BLaER1 treated with 17β-estradiol and CSF1 and Interleukin-3, amounts not matched to agents 10 nM and 100 nM (cell line): ENCODE measurements at regions not wholly inside any gene's neighbourhood (a gene's known extent, or its start where the extent isn't known, plus 50 kb on each side); places are given as distances from the start of the nearest gene placed in this dataset.

Experiments
- H3K27ac ChIP-seq, 11 experiments: shearing (Covaris generic); formaldehyde crosslinking; 2 replicates each; pipeline ENCODE4 v1.8.1; 2022
- H3K27me3 ChIP-seq, 11 experiments: shearing (Covaris generic); formaldehyde crosslinking; 2 replicates each; pipeline ENCODE4 v1.8.1; 2022
- H3K36me3 ChIP-seq, 11 experiments: shearing (Covaris generic); formaldehyde crosslinking; 2 replicates each; pipeline ENCODE4 v1.8.1; 2022
- H3K4me1 ChIP-seq, 10 experiments: shearing (Covaris generic); formaldehyde crosslinking; 2 replicates each; pipeline ENCODE4 v1.8.1; 2022
- H3K4me2 ChIP-seq, 11 experiments: shearing (Covaris generic); formaldehyde crosslinking; 2 replicates each; pipeline ENCODE4 v1.8.1; 2022
- H3K4me3 ChIP-seq, 10 experiments: shearing (Covaris generic); formaldehyde crosslinking; 2 replicates each; pipeline ENCODE4 v1.8.1; 2022
- H3K9ac ChIP-seq, 11 experiments: shearing (Covaris generic); formaldehyde crosslinking; 2 replicates each; pipeline ENCODE4 v1.8.1; 2022
- H3K9me3 ChIP-seq, 11 experiments: shearing (Covaris generic); formaldehyde crosslinking; replicated peaks in 1 of 11; 2 replicates each; pipeline ENCODE4 v1.8.1; 2022
- H4K20me1 ChIP-seq, 11 experiments: shearing (Covaris generic); formaldehyde crosslinking; 2 replicates each; pipeline ENCODE4 v1.8.1; 2022
- Cebpa-rat ChIP-seq, 11 experiments: shearing (Covaris generic); IDR thresholded peaks; 2 replicates each; pipeline ENCODE4 v1.8.1; 2022

- no peak overlapping the region for H3K27ac ChIP-seq
- no peak overlapping the region for H3K9ac ChIP-seq
- H3K27me3 ChIP-seq, result no peaks in the 10 kb centered on the region
- H3K4me3 ChIP-seq, result no peak overlapping the region
- no peaks in the 10 kb centered on the region for H3K36me3 ChIP-seq
- H3K9me3 ChIP-seq, result no peaks in the 10 kb centered on the region
- no peaks in the 10 kb centered on the region for H3K4me1 ChIP-seq
- no peak overlapping the region for H3K4me2 ChIP-seq
- H4K20me1 ChIP-seq, result no peaks in the 10 kb centered on the region
- no peak for TF ChIP-seq Cebpa-rat (IDR thresholded peaks at IDR 0.05)
Measured at GRCh38 chr16:5693426-5693825, 595.8 kb upstream of the EEF2KMT start.

GRCh38 chr16:5681966-5682365, 584.4 kb upstream of the EEF2KMT start:
- H4K20me1 ChIP-seq, result no peaks in the 10 kb centered on the region; a peak in 1 of 22 replicates
- TF ChIP-seq Cebpa-rat (IDR thresholded peaks at IDR 0.05), result no peak

GRCh38 chr16:5678371-5678770, 580.8 kb upstream of the EEF2KMT start:
- H4K20me1 ChIP-seq, result no peaks in the 10 kb centered on the region; a peak in 2 of 22 replicates
- H3K36me3 ChIP-seq, result no peaks in the 10 kb centered on the region
- H3K4me3 ChIP-seq, result no peak overlapping the region
- H3K4me2 ChIP-seq, result no peak overlapping the region
- H3K4me1 ChIP-seq, result no peaks in the 10 kb centered on the region
- H3K9ac ChIP-seq, result no peak overlapping the region
- no peaks in the 10 kb centered on the region; a peak in 3 of 22 replicates for H3K27me3 ChIP-seq
- TF ChIP-seq Cebpa-rat (IDR thresholded peaks at IDR 0.05), result no peak
- no peaks in the 10 kb centered on the region for H3K9me3 ChIP-seq
- no peak overlapping the region for H3K27ac ChIP-seq

More at GRCh38 chr16:5681966-5682365, 584.4 kb upstream of the EEF2KMT start:
- Histone ChIP-seq H3K9me3 (no peaks in the 10 kb centered on the region), H3K36me3 (no peaks in the 10 kb centered on the region), H3K9ac (no peak overlapping the region), H3K4me2 (no peak overlapping the region), H3K4me3 (no peak overlapping the region), H3K27me3 (no peaks in the 10 kb centered on the region; a peak in 3 of 22 replicates), H3K27ac (no peak overlapping the region), H3K4me1 (no peaks in the 10 kb centered on the region)

- Histone ChIP-seq H3K27ac (no peak overlapping the region), H3K4me3 (no peak overlapping the region), H3K36me3 (no peaks in the 10 kb centered on the region), H3K27me3 (no peaks in the 10 kb centered on the region), H3K9me3 (no peaks in the 10 kb centered on the region), H3K4me1 (no peaks in the 10 kb centered on the region), H4K20me1 (no peaks in the 10 kb centered on the region; a peak in 1 of 22 replicates), H3K4me2 (no peak overlapping the region), H3K9ac (no peak overlapping the region)
- no peak for TF ChIP-seq Cebpa-rat (IDR thresholded peaks at IDR 0.05)
Measured at GRCh38 chr16:5671421-5671820, 573.8 kb upstream of the EEF2KMT start.

- Histone ChIP-seq H3K27ac (no peak overlapping the region), H3K4me1 (no peaks in the 10 kb centered on the region), H3K9ac (no peak overlapping the region), H3K27me3 (no peaks in the 10 kb centered on the region), H3K4me3 (no peak overlapping the region), H4K20me1 (no peaks in the 10 kb centered on the region), H3K4me2 (no peak overlapping the region), H3K36me3 (no peaks in the 10 kb centered on the region), H3K9me3 (no peaks in the 10 kb centered on the region)
- no peak for TF ChIP-seq Cebpa-rat (IDR thresholded peaks at IDR 0.05)
Measured at GRCh38 chr16:5670198-5670597, 572.6 kb upstream of the EEF2KMT start.

GRCh38 chr16:5668553-5668952, 571.0 kb upstream of the EEF2KMT start:
- Histone ChIP-seq H3K4me1 (no peaks in the 10 kb centered on the region), H3K27ac (no peak overlapping the region), H3K4me3 (no peak overlapping the region), H3K4me2 (no peak overlapping the region), H3K9me3 (no peaks in the 10 kb centered on the region), H3K27me3 (no peaks in the 10 kb centered on the region), H3K9ac (no peak overlapping the region), H3K36me3 (no peaks in the 10 kb centered on the region), H4K20me1 (no peaks in the 10 kb centered on the region)
- no peak for TF ChIP-seq Cebpa-rat (IDR thresholded peaks at IDR 0.05)

GRCh38 chr16:5665834-5666233, 568.2 kb upstream of the EEF2KMT start:
- TF ChIP-seq Cebpa-rat (IDR thresholded peaks at IDR 0.05), result no peak
- Histone ChIP-seq H3K36me3 (no peaks in the 10 kb centered on the region), H3K4me1 (no peaks in the 10 kb centered on the region), H3K27ac (no peak overlapping the region), H3K27me3 (no peaks in the 10 kb centered on the region), H3K4me3 (no peak overlapping the region), H3K9ac (no peak overlapping the region), H3K9me3 (no peaks in the 10 kb centered on the region), H4K20me1 (no peaks in the 10 kb centered on the region), H3K4me2 (no peak overlapping the region)

- no peak overlapping the region for H3K4me3 ChIP-seq
- H3K36me3 ChIP-seq, result no peaks in the 10 kb centered on the region
- no peak for TF ChIP-seq Cebpa-rat (IDR thresholded peaks at IDR 0.05)
- H3K4me1 ChIP-seq, result no peaks in the 10 kb centered on the region
- no peak overlapping the region for H3K9ac ChIP-seq
- H3K4me2 ChIP-seq, result no peak overlapping the region
- H3K27me3 ChIP-seq, result no peaks in the 10 kb centered on the region
- H4K20me1 ChIP-seq, result no peaks in the 10 kb centered on the region; a peak in 1 of 22 replicates
- no peak overlapping the region for H3K27ac ChIP-seq
- H3K9me3 ChIP-seq, result no peaks in the 10 kb centered on the region
Measured at GRCh38 chr16:5653789-5654188, 556.2 kb upstream of the EEF2KMT start.

- Histone ChIP-seq H3K4me1 (no peaks in the 10 kb centered on the region), H3K27ac (no peak overlapping the region), H3K9me3 (no peaks in the 10 kb centered on the region), H3K36me3 (no peaks in the 10 kb centered on the region), H3K4me3 (no peak overlapping the region), H4K20me1 (no peaks in the 10 kb centered on the region; a peak in 1 of 22 replicates), H3K4me2 (no peak overlapping the region), H3K9ac (no peak overlapping the region), H3K27me3 (no peaks in the 10 kb centered on the region)
- TF ChIP-seq Cebpa-rat (IDR thresholded peaks at IDR 0.05), result no peak
Measured at GRCh38 chr16:5653041-5653440, 555.4 kb upstream of the EEF2KMT start.

GRCh38 chr16:5649762-5650743, 552.5 kb upstream of the EEF2KMT start:
- no peaks in the 10 kb centered on the region for H3K9me3 ChIP-seq
- H4K20me1 ChIP-seq, result no peaks in the 10 kb centered on the region; a peak in 1 of 22 replicates
- no peak overlapping the region for H3K4me2 ChIP-seq
- no peak overlapping the region for H3K4me3 ChIP-seq
- no peak overlapping the region for H3K27ac ChIP-seq
- H3K9ac ChIP-seq, result no peak overlapping the region
- H3K27me3 ChIP-seq, result no peaks in the 10 kb centered on the region
- no peaks in the 10 kb centered on the region for H3K36me3 ChIP-seq
- TF ChIP-seq Cebpa-rat (IDR thresholded peaks at IDR 0.05), result no peak
- no peaks in the 10 kb centered on the region for H3K4me1 ChIP-seq
